GM23248 (cell line): ENCODE measurements at regions not wholly inside any gene's neighbourhood (a gene's known extent, or its start where the extent isn't known, plus 50 kb on each side); places are given as distances from the start of the nearest gene placed in this dataset.
A peak's percentile ranks its signal among the peaks of the same experiment; 100 is the strongest.

Experiments
- DNase-seq: peaks from one replicate; pipeline ENCODE4 v3.0.0-alpha.2; 2015
- H2AFZ ChIP-seq: fragments of 200-600 bp; sonication (generic); 2 replicates; pipeline ENCODE4 v1.6.1; 2016; ENCODE audit warnings: antibody characterized with exemption
- H3F3A ChIP-seq: fragments of 200-600 bp; sonication (generic); 2 replicates; pipeline ENCODE4 v1.6.1; 2016; ENCODE audit warnings: mild to moderate bottlenecking, antibody characterized with exemption, mixed run types; ENCODE audit not compliant: insufficient read depth
- H3K27ac ChIP-seq: fragments of 200-600 bp; sonication (generic); 2 replicates; pipeline ENCODE4 v1.5.1; 2016; ENCODE audit warnings: mild to moderate bottlenecking
- H3K27me3 ChIP-seq: fragments of 200-600 bp; sonication (generic); replicated peaks from 2 replicates; pipeline ENCODE4 v1.6.1; 2016; ENCODE audit warnings: mild to moderate bottlenecking; ENCODE audit not compliant: insufficient read depth
- H3K36me3 ChIP-seq: fragments of 200-600 bp; sonication (generic); 2 replicates; pipeline ENCODE4 v1.6.1; 2016; ENCODE audit warnings: low read depth, mild to moderate bottlenecking
- H3K4me1 ChIP-seq: fragments of 200-600 bp; sonication (generic); 2 replicates; pipeline ENCODE4 v1.6.1; 2016; ENCODE audit warnings: mild to moderate bottlenecking; ENCODE audit not compliant: insufficient read depth
- H3K4me2 ChIP-seq: fragments of 200-600 bp; sonication (generic); one replicate; pipeline ENCODE4 v1.6.1; 2016; ENCODE audit warnings: mild to moderate bottlenecking; ENCODE audit not compliant: unreplicated experiment
- H3K4me3 ChIP-seq: fragments of 200-600 bp; sonication (generic); 2 replicates; pipeline ENCODE4 v1.5.1; 2016; ENCODE audit warnings: mild to moderate bottlenecking
- H3K79me2 ChIP-seq: fragments of 200-600 bp; sonication (generic); 2 replicates; pipeline ENCODE4 v1.6.1; 2016; ENCODE audit warnings: mild to moderate bottlenecking; ENCODE audit not compliant: insufficient read depth
- H3K9ac ChIP-seq: fragments of 200-600 bp; sonication (generic); 2 replicates; pipeline ENCODE4 v1.6.1; 2016; ENCODE audit warnings: mild to moderate bottlenecking
- H3K9me2 ChIP-seq: fragments of 200-600 bp; sonication (generic); 2 replicates; pipeline ENCODE4 v1.6.1; 2016; ENCODE audit warnings: mixed run types, mild to moderate bottlenecking, moderate library complexity; ENCODE audit not compliant: insufficient read depth
- H3K9me3 ChIP-seq: fragments of 200-600 bp; sonication (generic); one replicate; pipeline ENCODE4 v1.6.1; 2017; ENCODE audit warnings: low read depth
- H4K20me1 ChIP-seq: fragments of 200-600 bp; sonication (generic); 2 replicates; pipeline ENCODE4 v1.6.0; 2016; ENCODE audit not compliant: insufficient read depth
- EZH2 ChIP-seq: fragments of 200-600 bp; sonication (generic); IDR thresholded peaks from 2 replicates; pipeline ENCODE4 v1.6.1; 2018; ENCODE audit warnings: antibody characterized with exemption, mild to moderate bottlenecking; ENCODE audit not compliant: insufficient read depth, poor library complexity, severe bottlenecking
- EZH2phosphoT487 ChIP-seq: fragments of 200-600 bp; sonication (generic); IDR thresholded peaks from 2 replicates; pipeline ENCODE4 v1.6.1; 2018; ENCODE audit warnings: antibody characterized with exemption, moderate library complexity, mild to moderate bottlenecking, low read depth; ENCODE audit not compliant: insufficient read depth
- WGBS, 2 experiments: methylation state at CpG; one replicate each; pipeline ENCODE4 v1.1.6; 2015 to 2017; ENCODE audit warnings: low lambda C conversion rate in 2 of 2, low coverage in 1 of 2; ENCODE audit errors: missing lambda C conversion rate in 2 of 2; 5-methylcytosine and 5-hydroxymethylcytosine counted together
- in situ Hi-C: fragments of 300-500 bp; cut with MboI; formaldehyde crosslinking; loops from 2 replicates; pipeline ENCODE4 v1.15.0; 2020

DNA sequence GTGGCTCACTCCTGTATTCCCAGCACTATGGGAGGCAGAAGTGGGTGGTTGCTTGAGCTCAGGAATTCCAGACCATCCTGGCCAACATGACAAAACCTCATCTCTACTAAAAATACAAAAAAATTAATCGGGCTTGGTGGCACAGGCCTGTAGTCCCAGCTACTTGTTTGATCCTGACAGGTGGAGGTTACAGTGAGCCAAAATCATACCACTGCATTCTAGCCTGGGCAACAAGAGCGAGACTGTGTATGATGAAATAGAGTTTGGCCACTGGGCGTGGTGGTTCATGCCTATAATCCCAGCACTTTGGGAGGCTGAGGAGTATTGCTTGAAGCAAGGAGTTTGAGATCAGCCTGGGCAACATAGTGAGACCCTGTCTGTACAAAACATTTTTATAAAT lies 173.3 kb downstream of the TANC2 start:
- Histone ChIP-seq H3F3A (peaks cover 5% of the 10 kb centered on the region; the same call in 1 of the 2 replicates), H3K4me1 (no peaks in the 10 kb centered on the region; the same call in 1 of the 2 replicates), H3K79me2 (peaks cover 99% of the 10 kb centered on the region), H3K36me3 (no peaks in the 10 kb centered on the region), H4K20me1 (no peaks in the 10 kb centered on the region), H2AFZ (no peak overlapping the region), H3K9me3 (no peaks in the 10 kb centered on the region), H3K4me3 (no peak overlapping the region), H3K9ac (no peak overlapping the region), H3K27ac (no peak overlapping the region), H3K27me3 (no peaks in the 10 kb centered on the region), H3K4me2 (no peak overlapping the region), H3K9me2 (no peaks in the 10 kb centered on the region)
- DNase-seq: no peak
- TF ChIP-seq EZH2phosphoT487: no peak
- TF ChIP-seq EZH2: no peak
- WGBS, 2 experiments: 92 to 98% methylated on average over 3 of the region's 3 CpGs
- in situ Hi-C loops: no loop called here

DNA sequence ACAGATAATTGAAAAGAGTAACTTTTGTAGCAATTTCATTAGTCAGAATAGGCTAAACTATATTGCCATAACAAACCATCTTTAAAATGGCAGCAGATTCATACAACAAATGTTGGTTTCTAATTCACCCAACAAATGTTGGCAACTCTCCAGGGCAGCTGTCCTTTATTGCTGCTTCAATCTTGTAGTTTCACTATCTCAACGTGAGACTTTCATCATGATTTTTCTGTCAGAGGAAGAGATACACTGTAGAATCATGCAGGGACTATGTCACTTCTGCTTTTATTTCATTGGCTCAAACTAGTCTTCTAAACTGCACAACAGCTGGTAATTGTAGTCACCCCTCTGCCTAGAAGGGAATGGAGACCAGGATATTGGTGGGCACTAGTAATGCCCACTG lies 174.2 kb downstream of the TANC2 start:
- Histone ChIP-seq H3K27me3 (no peaks in the 10 kb centered on the region), H4K20me1 (no peaks in the 10 kb centered on the region), H3K27ac (no peak overlapping the region), H3F3A (peaks cover 5% of the 10 kb centered on the region; the same call in 1 of the 2 replicates), H3K9ac (no peak overlapping the region), H3K9me2 (no peaks in the 10 kb centered on the region), H3K4me3 (no peak overlapping the region), H3K4me1 (no peaks in the 10 kb centered on the region; the same call in 1 of the 2 replicates), H2AFZ (no peak overlapping the region), H3K36me3 (0 out of 2 replicates have a peak, but pooled peaks cover 6% of the 10 kb centered on the region), H3K9me3 (no peaks in the 10 kb centered on the region), H3K4me2 (no peak overlapping the region), H3K79me2 (peaks cover 99% of the 10 kb centered on the region)
- 9 to 11% methylated on average over 1 of the region's 1 CpG for WGBS, 2 experiments
- in situ Hi-C loops: no loop called here
- TF ChIP-seq EZH2 (no peak), EZH2phosphoT487 (no peak)
- peak; percentile 28 for DNase-seq

DNA sequence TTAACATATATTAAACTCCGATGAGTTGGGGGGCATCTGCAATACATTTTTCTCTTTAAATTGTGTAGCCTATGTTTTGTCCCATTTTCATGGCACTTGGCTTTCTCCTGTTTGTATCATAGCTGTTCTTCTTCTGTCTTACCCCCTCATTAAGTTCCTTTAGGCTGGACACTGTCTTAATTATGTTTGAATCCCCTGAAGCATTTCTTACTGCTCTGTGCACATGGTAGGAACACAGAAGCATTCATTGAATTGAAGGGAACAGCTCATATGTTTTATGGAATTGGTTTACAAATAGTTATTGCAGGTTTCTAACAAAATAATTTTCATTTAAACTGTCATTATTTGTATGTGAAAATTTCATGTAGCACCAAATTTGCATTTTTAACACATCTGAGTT lies 176.8 kb downstream of the TANC2 start:
- H3K4me3 ChIP-seq: no peak overlapping the region
- no peak overlapping the region for H3K9ac ChIP-seq
- H3K79me2 ChIP-seq: peaks cover 99% of the 10 kb centered on the region
- H2AFZ ChIP-seq: no peak overlapping the region
- 0 out of 2 replicates have a peak, but pooled peaks cover 10% of the 10 kb centered on the region for H3K36me3 ChIP-seq
- H3K27me3 ChIP-seq: no peaks in the 10 kb centered on the region
- H3K4me1 ChIP-seq: no peaks in the 10 kb centered on the region; the same call in 1 of the 2 replicates
- DNase-seq: no peak
- peaks cover 3% of the 10 kb centered on the region for H3K9me3 ChIP-seq
- no peak overlapping the region for H3K27ac ChIP-seq
- in situ Hi-C loops: no loop called here
- no peak overlapping the region for H3K4me2 ChIP-seq
- TF ChIP-seq EZH2: no peak
- TF ChIP-seq EZH2phosphoT487: no peak
- H4K20me1 ChIP-seq: no peaks in the 10 kb centered on the region
- no peaks in the 10 kb centered on the region for H3K9me2 ChIP-seq
- 95 to 98% methylated on average over 1 of the region's 1 CpG for WGBS, 2 experiments
- peaks cover 5% of the 10 kb centered on the region; the same call in 1 of the 2 replicates for H3F3A ChIP-seq

DNA sequence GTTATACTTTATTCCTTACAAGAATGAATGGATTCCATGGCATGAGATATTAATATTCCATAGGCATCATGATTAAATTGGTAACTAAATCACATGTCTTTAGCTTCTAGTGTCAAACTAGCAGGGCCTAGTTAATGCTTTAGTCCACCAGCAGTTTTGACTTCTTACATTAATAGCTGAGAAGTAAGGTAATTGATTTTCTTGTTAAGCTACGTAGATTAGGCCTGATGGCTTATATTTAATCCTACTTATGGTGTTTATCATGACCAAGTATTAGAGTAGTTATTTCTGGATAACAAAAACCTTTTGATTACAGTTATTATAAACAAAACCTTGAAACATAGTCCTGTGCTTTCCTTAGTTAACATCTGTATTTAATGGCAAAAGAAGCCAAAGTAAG lies 184.5 kb downstream of the TANC2 start:
- DNase-seq: no peak
- Histone ChIP-seq H3K4me2 (peak overlapping the region; percentile 31), H2AFZ (no peak overlapping the region), H3F3A (peaks cover 7% of the 10 kb centered on the region; the same call in 1 of the 2 replicates), H3K79me2 (peaks cover 100% of the 10 kb centered on the region), H3K4me3 (no peak overlapping the region), H3K36me3 (0 out of 2 replicates have a peak, but pooled peaks cover 2% of the 10 kb centered on the region), H3K9me2 (no peaks in the 10 kb centered on the region; the same call in 1 of the 2 replicates), H3K9me3 (peaks cover 3% of the 10 kb centered on the region), H3K27me3 (no peaks in the 10 kb centered on the region), H3K27ac (no peak overlapping the region), H4K20me1 (no peaks in the 10 kb centered on the region), H3K4me1 (peaks cover 34% of the 10 kb centered on the region), H3K9ac (no peak overlapping the region)
- no peak for TF ChIP-seq EZH2
- TF ChIP-seq EZH2phosphoT487: no peak
- in situ Hi-C loops: no loop called here
- 95 to 100% methylated on average over 1 of the region's 1 CpG for WGBS, 2 experiments

DNA sequence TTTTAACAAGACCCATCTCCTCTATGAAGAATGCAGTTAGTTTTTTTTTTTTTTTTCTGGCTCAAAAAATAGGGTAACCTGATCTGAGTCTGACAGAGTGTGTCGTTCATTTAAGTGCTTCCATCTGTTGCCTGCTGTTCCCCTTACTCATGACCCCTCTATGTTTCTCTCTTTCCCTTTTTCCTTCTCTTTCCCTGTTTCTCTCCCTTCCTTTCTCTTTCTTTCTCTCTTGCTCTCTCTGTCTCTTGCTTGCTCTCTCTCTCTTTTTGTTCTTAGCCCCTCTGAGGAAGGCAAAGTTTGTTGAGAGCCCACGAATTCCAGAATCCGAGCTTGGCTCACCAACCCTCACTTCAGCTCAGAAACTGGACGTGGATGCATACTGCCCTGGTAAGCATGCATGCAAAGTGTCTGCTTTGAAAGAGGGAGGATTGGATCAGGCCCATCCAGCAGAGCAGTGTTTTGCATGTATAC lies 185.0 kb downstream of the TANC2 start:
- DNase-seq: peak; percentile 33
- H3K9ac ChIP-seq: no peak overlapping the region
- H3K4me1 ChIP-seq: peaks cover 34% of the 10 kb centered on the region
- no peaks in the 10 kb centered on the region for H3K36me3 ChIP-seq
- peaks cover 100% of the 10 kb centered on the region for H3K79me2 ChIP-seq
- peaks cover 1% of the 10 kb centered on the region for H3K9me3 ChIP-seq
- H4K20me1 ChIP-seq: no peaks in the 10 kb centered on the region
- H3K27me3 ChIP-seq: no peaks in the 10 kb centered on the region
- in situ Hi-C loops: no loop called here
- H3K4me2 ChIP-seq: peak overlapping the region; percentile 31
- H3K4me3 ChIP-seq: no peak overlapping the region
- peak overlapping the region; percentile 52 for H3K27ac ChIP-seq
- H3F3A ChIP-seq: peaks cover 7% of the 10 kb centered on the region; the same call in 1 of the 2 replicates
- no peak overlapping the region for H2AFZ ChIP-seq
- no peak for TF ChIP-seq EZH2
- TF ChIP-seq EZH2phosphoT487: no peak
- no peaks in the 10 kb centered on the region; the same call in 1 of the 2 replicates for H3K9me2 ChIP-seq
- WGBS, 2 experiments: 43 to 46% methylated on average over 4 of the region's 4 CpGs
